H9 (cell line): ENCODE measurements at regions not wholly inside any gene's neighbourhood (a gene's known extent, or its start where the extent isn't known, plus 50 kb on each side); places are given as distances from the start of the nearest gene placed in this dataset.

Experiments
- DNase-seq: peaks from one replicate; pipeline ENCODE4 v3.0.0-alpha.2; 2017
- H2AFZ ChIP-seq: one replicate; pipeline ENCODE4 v1.6.1; 2013; ENCODE audit warnings: mild to moderate bottlenecking, low read length, control low read depth, moderate library complexity
- H2AK5ac ChIP-seq: 2 replicates; pipeline ENCODE4 v1.6.1; 2013; ENCODE audit warnings: low read length, control low read depth, mixed read lengths; ENCODE audit not compliant: insufficient read length
- H2BK120ac ChIP-seq: one replicate; pipeline ENCODE4 v1.6.1; 2013; ENCODE audit warnings: low read depth, mild to moderate bottlenecking, low read length, control low read depth, inconsistent platforms; ENCODE audit not compliant: poor library complexity, severe bottlenecking
- H2BK12ac ChIP-seq: 2 replicates; pipeline ENCODE4 v1.6.1; 2013; ENCODE audit warnings: low read length, control low read depth, mixed read lengths, low read depth; ENCODE audit not compliant: insufficient read length
- H2BK15ac ChIP-seq: 2 replicates; pipeline ENCODE4 v1.6.1; 2013; ENCODE audit warnings: low read depth, low read length, control low read depth
- H2BK20ac ChIP-seq: one replicate; pipeline ENCODE4 v1.6.1; 2013; ENCODE audit warnings: low read depth, mild to moderate bottlenecking, low read length, control low read depth, inconsistent platforms; ENCODE audit not compliant: poor library complexity, severe bottlenecking
- H2BK5ac ChIP-seq: 2 replicates; pipeline ENCODE4 v1.6.1; 2013; ENCODE audit warnings: low read length, control low read depth, mixed read lengths; ENCODE audit not compliant: insufficient read length
- H3K14ac ChIP-seq: 2 replicates; pipeline ENCODE4 v1.6.1; 2013; ENCODE audit warnings: low read length, control low read depth; ENCODE audit not compliant: insufficient read depth
- H3K18ac ChIP-seq: 2 replicates; pipeline ENCODE4 v1.6.1; 2013; ENCODE audit warnings: low read depth, mild to moderate bottlenecking, mixed read lengths, low read length, control low read depth; ENCODE audit not compliant: insufficient read length
- H3K23ac ChIP-seq: 2 replicates; pipeline ENCODE4 v1.6.1; 2013; ENCODE audit warnings: low read length, control low read depth, mixed read lengths, low read depth; ENCODE audit not compliant: insufficient read length
- H3K23me2 ChIP-seq: 2 replicates; pipeline ENCODE4 v1.6.1; 2013; ENCODE audit warnings: low read depth, mild to moderate bottlenecking, mixed read lengths, low read length, control low read depth; ENCODE audit not compliant: insufficient read length, poor library complexity, severe bottlenecking
- H3K27ac ChIP-seq: 2 replicates; pipeline ENCODE4 v1.5.1; 2013; ENCODE audit warnings: low read length, control low read depth, mixed read lengths, low read depth; ENCODE audit not compliant: insufficient read length
- H3K27me3 ChIP-seq: 2 replicates; pipeline ENCODE4 v1.6.1; 2013; ENCODE audit warnings: low read length, control low read depth, inconsistent platforms; ENCODE audit not compliant: insufficient read depth
- H3K4ac ChIP-seq: 2 replicates; pipeline ENCODE4 v1.6.1; 2013; ENCODE audit warnings: low read depth, mild to moderate bottlenecking, control low read depth, inconsistent platforms, low read length, moderate library complexity
- H3K4me1 ChIP-seq: 2 replicates; pipeline ENCODE4 v1.6.1; 2013; ENCODE audit warnings: low read length, control low read depth, inconsistent platforms; ENCODE audit not compliant: insufficient read depth
- H3K4me2 ChIP-seq: 2 replicates; pipeline ENCODE4 v1.6.1; 2013; ENCODE audit warnings: low read length, control low read depth, mixed read lengths; ENCODE audit not compliant: insufficient read length, insufficient read depth
- H3K56ac ChIP-seq: 2 replicates; pipeline ENCODE4 v1.6.1; 2013; ENCODE audit warnings: low read depth, mild to moderate bottlenecking, mixed read lengths, low read length, control low read depth; ENCODE audit not compliant: insufficient read length
- H3K79me1 ChIP-seq: 2 replicates; pipeline ENCODE4 v1.6.1; 2013; ENCODE audit warnings: low read depth, mild to moderate bottlenecking, moderate library complexity, low read length, control low read depth, inconsistent platforms; ENCODE audit not compliant: insufficient read depth, poor library complexity, severe bottlenecking
- H3K79me2 ChIP-seq: 2 replicates; pipeline ENCODE4 v1.6.1; 2013; ENCODE audit warnings: low read length, control low read depth, inconsistent platforms; ENCODE audit not compliant: insufficient read depth
- H3K9ac ChIP-seq: 2 replicates; pipeline ENCODE4 v1.6.1; 2013; ENCODE audit warnings: low read length, control low read depth, mixed read lengths; ENCODE audit not compliant: insufficient read length; ENCODE audit errors: extremely low read depth
- H3K9me3 ChIP-seq: one replicate; pipeline ENCODE4 v1.6.1; 2013; ENCODE audit warnings: low read depth, low read length, inconsistent platforms; ENCODE audit not compliant: control insufficient read depth
- H3T11ph ChIP-seq: one replicate; pipeline ENCODE4 v1.6.1; 2013; ENCODE audit warnings: mild to moderate bottlenecking, low read length, control low read depth, inconsistent platforms
- H4K20me1 ChIP-seq: one replicate; pipeline ENCODE4 v1.6.1; 2013; ENCODE audit not compliant: control insufficient read depth, insufficient read length, insufficient read depth
- H4K5ac ChIP-seq: 2 replicates; pipeline ENCODE4 v1.6.1; 2013; ENCODE audit warnings: low read depth, mild to moderate bottlenecking, mixed read lengths, low read length, control low read depth; ENCODE audit not compliant: insufficient read length
- H4K8ac ChIP-seq: replicated peaks from 2 replicates; pipeline ENCODE4 v1.6.1; 2013; ENCODE audit warnings: low read length, control low read depth, mixed read lengths, low read depth; ENCODE audit not compliant: insufficient read length
- H4K91ac ChIP-seq: 2 replicates; pipeline ENCODE4 v1.6.1; 2013; ENCODE audit warnings: low read depth, mild to moderate bottlenecking, moderate library complexity, mixed read lengths, low read length, control low read depth; ENCODE audit not compliant: insufficient read length
- H3K27ac Mint-ChIP-seq, 3 experiments: 2 replicates in 2 of 3; 3 replicates in 1 of 3; pipeline ENCODE4 v1.8.0; 2020 to 2021; ENCODE audit warnings: mixed read lengths in 3 of 3, mild to moderate bottlenecking in 1 of 3, moderate library complexity in 1 of 3
- H3K27me3 Mint-ChIP-seq: 2 replicates; pipeline ENCODE4 v1.8.0; 2021; ENCODE audit warnings: low read depth, mild to moderate bottlenecking, moderate library complexity, mixed read lengths
- H3K36me3 Mint-ChIP-seq, 3 experiments: 2 replicates in 2 of 3; 3 replicates in 1 of 3; pipeline ENCODE4 v1.8.0; 2020 to 2021; ENCODE audit warnings: low read depth in 3 of 3, mixed read lengths in 3 of 3; ENCODE audit not compliant: insufficient read depth in 1 of 3
- H3K4me1 Mint-ChIP-seq, 2 experiments: 2 replicates each; pipeline ENCODE4 v1.8.0; 2020; ENCODE audit warnings: mixed read lengths in 2 of 2
- H3K4me3 Mint-ChIP-seq, 2 experiments: 2 replicates in 1 of 2; 3 replicates in 1 of 2; pipeline ENCODE4 v1.8.0; 2020 to 2021; ENCODE audit warnings: mild to moderate bottlenecking in 2 of 2, mixed read lengths in 2 of 2, moderate library complexity in 1 of 2
- H3K9me3 Mint-ChIP-seq, 2 experiments: 2 replicates in 1 of 2; 3 replicates in 1 of 2; pipeline ENCODE4 v1.8.0; 2020; ENCODE audit warnings: mild to moderate bottlenecking in 2 of 2, mixed read lengths in 2 of 2, moderate library complexity in 1 of 2
- WGBS: extraction: QIAGEN DNeasy Blood & Tissue Kit; methylation state at CpG from one replicate; pipeline ENCODE4 v1.1.7; 2013; ENCODE audit warnings: missing lambda C conversion rate, low lambda C conversion rate, mixed read lengths; ENCODE audit not compliant: insufficient read length; ENCODE audit errors: extremely low coverage; 5-methylcytosine and 5-hydroxymethylcytosine counted together
- TF ChIP-seq, protein P1 (sequence below): fragments of 200-600 bp; sonication (generic); conservative IDR thresholded peaks from 3 replicates; pipeline ENCODE4 v1.8.0; 2021; ENCODE audit warnings: antibody characterized with exemption, mild to moderate bottlenecking

DNA sequence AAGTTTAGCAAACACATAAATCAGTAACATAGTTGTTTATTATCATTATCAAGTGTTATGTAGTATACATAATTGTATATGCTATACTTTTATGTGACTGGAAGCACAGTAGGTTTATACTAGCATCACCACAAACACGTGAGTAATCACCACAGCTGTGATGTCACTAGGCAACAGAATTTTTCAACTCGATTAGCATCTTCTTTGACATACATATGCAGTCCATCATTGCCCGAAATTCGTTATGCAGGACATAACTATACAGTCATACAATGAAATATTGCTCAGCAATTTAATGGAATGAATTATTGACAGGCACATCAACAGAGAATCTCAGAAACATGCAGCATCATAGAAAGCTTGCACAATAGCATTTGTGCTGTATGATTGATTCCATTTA is 77.7 kb downstream of the LSM5 start:
- no peak overlapping the region for H2BK120ac ChIP-seq
- no peak overlapping the region for H4K5ac ChIP-seq
- no peak overlapping the region for H2BK15ac ChIP-seq
- no peak overlapping the region for H2AK5ac ChIP-seq
- H3K9me3 Mint-ChIP-seq = no peaks in the 10 kb centered on the region
- no peak for DNase-seq
- H3K27ac ChIP-seq = no peak overlapping the region
- H3K23ac ChIP-seq = no peak overlapping the region
- H3K4me1 ChIP-seq = no peaks in the 10 kb centered on the region
- H4K8ac ChIP-seq = no peak overlapping the region
- H3K9ac ChIP-seq = no peak overlapping the region
- TF ChIP-seq, protein P1, sequence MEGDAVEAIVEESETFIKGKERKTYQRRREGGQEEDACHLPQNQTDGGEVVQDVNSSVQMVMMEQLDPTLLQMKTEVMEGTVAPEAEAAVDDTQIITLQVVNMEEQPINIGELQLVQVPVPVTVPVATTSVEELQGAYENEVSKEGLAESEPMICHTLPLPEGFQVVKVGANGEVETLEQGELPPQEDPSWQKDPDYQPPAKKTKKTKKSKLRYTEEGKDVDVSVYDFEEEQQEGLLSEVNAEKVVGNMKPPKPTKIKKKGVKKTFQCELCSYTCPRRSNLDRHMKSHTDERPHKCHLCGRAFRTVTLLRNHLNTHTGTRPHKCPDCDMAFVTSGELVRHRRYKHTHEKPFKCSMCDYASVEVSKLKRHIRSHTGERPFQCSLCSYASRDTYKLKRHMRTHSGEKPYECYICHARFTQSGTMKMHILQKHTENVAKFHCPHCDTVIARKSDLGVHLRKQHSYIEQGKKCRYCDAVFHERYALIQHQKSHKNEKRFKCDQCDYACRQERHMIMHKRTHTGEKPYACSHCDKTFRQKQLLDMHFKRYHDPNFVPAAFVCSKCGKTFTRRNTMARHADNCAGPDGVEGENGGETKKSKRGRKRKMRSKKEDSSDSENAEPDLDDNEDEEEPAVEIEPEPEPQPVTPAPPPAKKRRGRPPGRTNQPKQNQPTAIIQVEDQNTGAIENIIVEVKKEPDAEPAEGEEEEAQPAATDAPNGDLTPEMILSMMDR = no peak
- no peaks in the 10 kb centered on the region for H3K27me3 ChIP-seq
- no peaks in the 10 kb centered on the region for H3K36me3 Mint-ChIP-seq
- H3K4me2 ChIP-seq = no peak overlapping the region
- no peak overlapping the region for H3K4ac ChIP-seq
- no peak overlapping the region for H2BK20ac ChIP-seq
- H3T11ph ChIP-seq = no peak overlapping the region
- H3K79me1 ChIP-seq = no peaks in the 10 kb centered on the region
- H4K91ac ChIP-seq = no peak overlapping the region
- H4K20me1 ChIP-seq = no peaks in the 10 kb centered on the region
- no peak overlapping the region for H3K56ac ChIP-seq
- no peaks in the 10 kb centered on the region; the same call in none of the 2 replicates for H3K27me3 Mint-ChIP-seq
- no peak overlapping the region for H3K14ac ChIP-seq
- no peaks in the 10 kb centered on the region for H3K23me2 ChIP-seq
- H3K9me3 ChIP-seq = no peaks in the 10 kb centered on the region
- H3K18ac ChIP-seq = no peak overlapping the region
- no peak overlapping the region for H3K27ac Mint-ChIP-seq
- H3K4me1 Mint-ChIP-seq = peaks cover 0 to 3% of the 10 kb centered on the region in 2 experiments; a peak in 1 of 4 replicates
- no peak overlapping the region for H2BK5ac ChIP-seq
- H3K4me3 Mint-ChIP-seq = no peak overlapping the region; a peak in 1 of 5 replicates
- H2BK12ac ChIP-seq = no peak overlapping the region
- H3K79me2 ChIP-seq = no peaks in the 10 kb centered on the region
- no peak overlapping the region for H2AFZ ChIP-seq
- no CpG with 5 or more reads among the region's 4 CpGs for WGBS
